ENCODE measurements at regions not wholly inside any gene's neighbourhood (a gene's known extent, or its start where the extent isn't known, plus 50 kb on each side); places are given as distances from the start of the nearest gene placed in this dataset.

GRCh38 chr4:89582756-89583505 is 254.0 kb downstream of the SNCA start:
- TF ChIP-seq EZH2 (IDR thresholded peaks at IDR 0.05; ENCODE audit: low read depth), result no peak
- no peak for TF ChIP-seq CTCF (conservative IDR thresholded peaks at IDR 0.05)
